Bronchial epithelial cell (primary cell): ENCODE measurements at regions not wholly inside any gene's neighbourhood (a gene's known extent, or its start where the extent isn't known, plus 50 kb on each side); places are given as distances from the start of the nearest gene placed in this dataset.
A peak's percentile ranks its signal among the peaks of the same experiment; 100 is the strongest.
"Not testable (repeated sequence)": the region's sequence is repeated elsewhere in the genome, so short reads cannot be mapped to it uniquely, and the experiment has no call there.

ENCODE experiments used
- DNase-seq: peaks from one replicate; pipeline ENCODE4 v3.0.0-alpha.2; 2010; ENCODE audit warnings: low read depth
- FAIRE-seq: peaks from 2 replicates; lab custom pipeline; 2011; peaks lifted over from hg19 to GRCh38; lab: Jason Lieb, UNC
- H3K27me3 ChIP-seq: 2 replicates; pipeline ENCODE4 v1.5.1; 2011; ENCODE audit warnings: low read length; ENCODE audit not compliant: control insufficient read depth, insufficient read depth
- H3K36me3 ChIP-seq: 2 replicates; pipeline ENCODE4 v1.5.1; 2011; ENCODE audit warnings: low read length; ENCODE audit not compliant: control insufficient read depth, insufficient read depth
- H3K4me3 ChIP-seq: 2 replicates; pipeline ENCODE4 v1.5.1; 2011; ENCODE audit warnings: mild to moderate bottlenecking, low read depth, low read length, control low read depth
- CTCF ChIP-seq: IDR thresholded peaks from 2 replicates; pipeline ENCODE4 v1.5.1; 2011; ENCODE audit warnings: mild to moderate bottlenecking, moderate library complexity, low read length, control low read depth, inconsistent platforms; ENCODE audit not compliant: insufficient read depth, severe bottlenecking

DNA sequence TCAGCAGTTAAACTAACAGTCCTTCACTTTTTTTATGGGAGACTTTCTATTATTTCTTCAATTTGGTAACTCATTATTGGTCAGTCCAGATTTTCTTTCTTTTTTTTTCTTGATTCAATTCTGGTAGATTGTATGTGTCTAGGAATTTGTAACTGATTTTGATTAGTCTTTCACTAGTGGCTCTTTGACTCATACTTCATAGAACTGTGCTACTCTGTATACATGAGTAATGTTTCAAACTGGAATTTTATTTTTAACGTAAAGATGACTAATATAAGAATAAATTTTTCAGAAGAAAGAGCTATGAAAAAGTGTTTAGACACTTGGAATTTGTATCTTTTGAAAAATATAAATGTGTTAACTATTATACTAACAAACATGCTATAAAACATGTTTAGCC is 813.0 kb downstream of the TRAM1L1 start:
- Histone ChIP-seq H3K36me3 (no peaks in the 10 kb centered on the region), H3K4me3 (no peak overlapping the region), H3K27me3 (no peaks in the 10 kb centered on the region)
- FAIRE-seq: no peak
- DNase-seq: no peak
- TF ChIP-seq CTCF: no peak

DNA sequence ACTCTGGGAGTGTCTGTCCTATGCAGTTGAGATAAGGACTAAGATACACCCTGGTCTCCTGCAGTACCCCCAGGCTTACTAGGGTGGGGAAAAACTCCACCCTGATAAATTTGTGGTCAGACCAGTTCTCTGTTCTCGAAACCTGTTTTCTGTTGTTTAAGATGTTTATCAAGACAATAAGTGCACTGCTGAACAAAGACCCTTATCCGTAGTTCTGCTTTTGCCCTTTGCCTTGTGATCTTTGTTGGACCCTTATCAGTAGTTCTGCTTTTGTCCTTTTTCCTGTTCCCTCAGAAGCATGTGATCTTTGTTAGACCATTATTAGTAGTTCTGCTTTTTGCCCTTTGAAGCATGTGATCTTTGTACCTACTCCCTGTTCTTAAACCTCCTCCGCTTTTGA is 824.4 kb downstream of the TRAM1L1 start:
- not testable (repeated sequence) for H3K27me3 ChIP-seq, DNase-seq, FAIRE-seq, H3K36me3 ChIP-seq, H3K4me3 ChIP-seq

- DNase-seq: no peak
- Histone ChIP-seq H3K36me3 (no peaks in the 10 kb centered on the region), H3K27me3 (no peaks in the 10 kb centered on the region), H3K4me3 (no peak overlapping the region)
- no peak for TF ChIP-seq CTCF
- FAIRE-seq: no peak
Measured at GRCh38 chr4:116244771-116245170, 840.6 kb downstream of the TRAM1L1 start.

DNA sequence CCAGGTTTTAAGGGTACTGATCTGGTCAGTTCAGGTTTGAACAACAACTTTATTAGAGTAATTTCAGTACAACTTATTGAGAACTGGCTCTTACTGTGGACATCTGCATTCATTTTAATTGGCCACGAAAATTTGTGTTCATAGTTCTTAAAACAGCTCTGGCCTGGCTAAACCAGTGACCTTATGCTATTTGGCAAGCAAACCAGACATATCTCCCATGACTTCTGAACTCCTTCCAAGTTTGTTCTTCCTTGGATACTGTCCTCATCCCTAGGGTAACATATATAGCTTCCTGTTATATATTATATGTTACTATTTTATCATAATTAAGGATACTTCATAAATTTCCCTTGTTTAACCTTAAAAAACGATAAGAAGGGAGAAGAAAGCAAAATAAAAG is 841.9 kb downstream of the TRAM1L1 start:
- no peak for FAIRE-seq

DNA sequence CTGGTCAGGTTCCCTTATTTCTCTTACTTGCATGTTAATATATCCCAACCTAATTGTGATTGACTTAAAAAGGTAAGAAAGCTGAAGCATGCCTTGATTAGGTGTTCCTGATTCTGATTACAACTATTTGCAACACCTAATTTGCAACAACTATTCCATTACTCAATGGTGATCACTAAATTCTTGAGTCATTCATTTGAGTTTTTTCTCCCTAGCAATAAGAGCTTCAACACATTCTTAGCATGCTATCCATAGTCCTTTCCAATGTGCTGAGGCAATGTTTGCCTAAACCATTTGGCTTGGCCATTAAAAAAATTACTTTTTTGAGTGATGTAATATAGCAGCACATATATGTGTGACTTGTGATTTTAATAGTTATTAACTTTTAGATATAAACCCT is 851.4 kb downstream of the TRAM1L1 start:
- Histone ChIP-seq H3K4me3 (no peak overlapping the region), H3K36me3 (no peaks in the 10 kb centered on the region), H3K27me3 (no peaks in the 10 kb centered on the region)
- peak; percentile 5 for DNase-seq
- no peak for FAIRE-seq
- TF ChIP-seq CTCF: no peak

More for the DNA sequence above, 841.9 kb downstream of the TRAM1L1 start:
- no peaks in the 10 kb centered on the region for H3K27me3 ChIP-seq
- no peak for TF ChIP-seq CTCF
- H3K36me3 ChIP-seq: no peaks in the 10 kb centered on the region
- no peak for DNase-seq
- H3K4me3 ChIP-seq: no peak overlapping the region

- peak; percentile 0 for DNase-seq
- not testable (repeated sequence) for H3K36me3 ChIP-seq, H3K27me3 ChIP-seq, H3K4me3 ChIP-seq, FAIRE-seq
Measured at GRCh38 chr4:116231999-116232398, 853.4 kb downstream of the TRAM1L1 start.

DNA sequence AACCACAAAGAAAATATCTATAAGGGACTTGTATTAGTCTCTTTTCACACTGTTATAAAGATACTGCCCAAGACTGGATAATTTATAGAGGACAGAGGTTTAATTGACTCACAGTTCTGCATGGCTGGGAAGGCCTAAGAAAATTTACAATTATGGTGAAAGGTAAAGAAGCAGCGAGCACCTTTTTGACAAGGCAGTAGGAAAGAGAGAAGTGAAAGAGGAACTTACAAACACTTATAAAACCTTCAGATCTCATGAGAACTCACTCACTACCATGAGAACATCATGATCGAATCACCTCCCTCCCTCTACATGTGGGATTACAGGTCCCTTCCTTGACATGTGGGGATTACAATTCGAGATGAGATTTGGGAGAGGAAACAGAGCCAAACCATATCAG is 856.0 kb downstream of the TRAM1L1 start:
- no peak for TF ChIP-seq CTCF
- no peak for FAIRE-seq
- DNase-seq: no peak
- Histone ChIP-seq H3K4me3 (no peak overlapping the region), H3K36me3 (no peaks in the 10 kb centered on the region), H3K27me3 (no peaks in the 10 kb centered on the region)
